Testis (tissue), 2 donors: ENCODE measurements at regions not wholly inside any gene's neighbourhood (a gene's known extent, or its start where the extent isn't known, plus 50 kb on each side); places are given as distances from the start of the nearest gene placed in this dataset.

ENCODE experiments used
- CTCF ChIP-seq, 3 experiments: fragments of 450-650 bp in 2 of 3; fragments of 200-600 bp in 1 of 3; sonication (generic) in 1 of 3; IDR thresholded peaks; one replicate each; pipeline ENCODE4 v1.5.1; 2016 to 2019; ENCODE audit warnings: antibody characterized with exemption in 3 of 3, mild to moderate bottlenecking in 2 of 3, moderate library complexity in 1 of 3
- POLR2A ChIP-seq: fragments of 450-650 bp; IDR thresholded peaks from one replicate; pipeline ENCODE4 v1.6.1; 2017; ENCODE audit warnings: antibody characterized with exemption, mild to moderate bottlenecking, moderate library complexity

DNA sequence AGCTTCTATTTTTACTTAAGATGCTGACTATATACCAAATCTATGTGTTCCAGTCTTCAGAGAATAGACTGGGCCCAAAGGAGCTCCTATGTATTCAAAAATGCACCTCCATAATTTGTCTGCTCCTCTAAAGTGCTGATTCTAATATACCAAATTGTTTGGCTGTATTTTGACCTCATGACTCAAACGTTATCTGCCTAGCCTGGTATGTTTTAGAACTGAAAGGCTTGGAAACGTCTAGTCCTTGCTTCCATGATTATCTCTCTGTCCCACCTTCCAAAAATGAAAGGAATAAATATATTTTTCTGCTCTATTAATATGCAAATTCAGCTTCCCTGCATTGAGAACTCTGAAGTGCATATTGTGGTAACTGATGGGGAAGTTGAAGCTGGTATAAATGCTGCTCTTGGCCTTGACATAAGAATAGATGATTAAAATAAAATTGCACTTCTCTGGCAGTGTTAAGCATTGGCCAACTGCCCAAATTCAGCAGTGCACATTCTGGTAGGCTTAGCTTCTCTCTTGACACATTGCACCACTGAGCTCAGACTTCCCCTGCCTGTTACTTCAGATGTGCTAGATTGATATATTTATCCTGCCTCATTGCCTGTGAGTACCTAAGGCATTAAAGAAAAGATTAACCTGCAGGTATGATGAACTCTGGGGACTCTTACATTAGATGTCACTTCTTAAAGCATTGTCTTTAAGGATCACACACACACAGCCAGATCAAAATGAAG, 882.3 kb downstream of the RPS29 start:
- TF ChIP-seq CTCF (IDR thresholded peaks at IDR 0.05) (no peak), POLR2A (no peak)
